ENCODE measurements at regions not wholly inside any gene's neighbourhood (a gene's known extent, or its start where the extent isn't known, plus 50 kb on each side); places are given as distances from the start of the nearest gene placed in this dataset.

GRCh38 chr2:196504788-196505187 is 134.7 kb upstream of the CCDC150 start:
- no peak overlapping the region for H3K27ac ChIP-seq
- TF ChIP-seq CTCF (conservative IDR thresholded peaks at IDR 0.05): no peak

DNA sequence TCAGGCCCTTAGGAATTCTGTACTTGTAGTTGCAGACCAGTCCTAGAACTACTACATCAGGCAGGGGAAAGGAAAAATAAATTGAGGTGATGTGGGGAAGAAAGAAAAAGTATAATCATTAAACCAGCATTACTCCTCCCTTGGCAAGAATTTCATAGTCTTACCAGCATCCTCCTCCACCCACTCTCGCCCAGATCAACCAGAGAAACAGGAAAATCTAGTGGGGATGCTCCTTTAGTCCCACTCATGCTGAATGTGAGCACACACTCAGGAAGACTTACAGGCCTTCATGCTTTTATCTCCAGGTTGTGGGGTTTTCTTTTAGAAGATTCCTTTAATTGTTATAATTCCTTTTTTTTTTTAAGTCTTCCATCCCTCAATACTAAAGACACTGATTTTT is 129.3 kb upstream of the CCDC150 start:
- no peak for TF ChIP-seq CTCF (conservative IDR thresholded peaks at IDR 0.05)
- H3K27ac ChIP-seq: no peak overlapping the region

GRCh38 chr2:196511258-196512168 is 128.0 kb upstream of the CCDC150 start:
- TF ChIP-seq CTCF (conservative IDR thresholded peaks at IDR 0.05): no peak
- no peak overlapping the region for H3K27ac ChIP-seq

DNA sequence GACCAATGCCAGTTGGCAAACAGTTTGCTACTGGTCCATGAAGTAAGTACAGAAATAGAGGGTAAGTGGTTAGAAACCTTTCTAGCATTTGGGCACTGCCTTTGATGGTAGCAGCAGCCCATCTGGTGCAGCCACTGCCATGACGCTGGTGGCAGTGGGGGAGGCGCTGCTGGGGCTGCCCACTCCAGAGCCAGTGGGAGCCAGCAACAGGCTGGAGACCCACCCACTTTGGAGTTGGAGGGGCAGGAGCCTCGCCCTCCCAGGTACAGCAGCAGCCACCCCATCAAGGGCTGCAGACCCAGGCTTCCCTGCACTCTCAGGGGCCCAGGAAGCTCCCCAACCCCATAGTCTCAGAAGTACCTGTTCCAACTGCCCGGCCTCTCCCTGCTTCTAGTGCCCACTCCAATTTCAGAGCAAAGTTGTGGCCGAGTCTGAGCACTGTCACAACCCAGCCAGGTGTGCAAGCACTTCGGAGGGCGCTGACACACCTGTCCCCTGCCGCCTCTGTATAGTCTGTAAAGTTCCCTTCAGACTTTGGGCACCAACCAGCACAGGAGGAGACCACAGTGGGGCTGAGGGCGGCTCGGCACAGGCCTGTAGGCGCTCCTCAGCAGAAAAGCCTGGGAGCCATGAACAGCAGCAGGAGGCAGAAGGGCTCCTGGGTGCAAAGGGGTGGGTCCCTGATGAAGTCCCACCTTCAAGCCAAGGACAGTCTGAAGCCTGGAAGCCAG is 125.6 kb upstream of the CCDC150 start:
- no peak for TF ChIP-seq CTCF (conservative IDR thresholded peaks at IDR 0.05)
- no peak overlapping the region for H3K27ac ChIP-seq

GRCh38 chr2:196514641-196515040 is 124.9 kb upstream of the CCDC150 start:
- TF ChIP-seq CTCF (conservative IDR thresholded peaks at IDR 0.05): no peak
- no peak overlapping the region for H3K27ac ChIP-seq

GRCh38 chr2:196515051-196515450 is 124.5 kb upstream of the CCDC150 start:
- no peak for TF ChIP-seq CTCF (conservative IDR thresholded peaks at IDR 0.05)
- no peak overlapping the region for H3K27ac ChIP-seq

DNA sequence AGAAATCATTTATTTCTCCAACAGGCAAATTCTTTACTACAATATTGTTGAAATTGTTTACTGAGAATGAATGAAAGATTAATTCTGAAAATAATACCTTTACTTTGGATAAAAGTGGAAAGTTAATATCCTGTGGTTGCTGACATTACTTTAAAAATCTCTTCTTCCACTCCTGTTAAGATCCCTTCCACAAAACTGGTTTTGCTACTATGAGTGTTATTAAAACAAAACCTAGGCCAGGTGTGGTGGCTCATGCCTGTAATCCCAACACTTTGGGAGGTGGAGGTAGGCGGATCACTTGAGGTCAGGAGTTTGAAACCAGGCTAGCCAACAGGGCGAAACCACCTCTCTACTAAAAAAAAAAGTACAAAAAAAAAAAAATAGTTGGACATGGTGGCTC is 123.9 kb upstream of the CCDC150 start:
- no peak overlapping the region for H3K27ac ChIP-seq
- no peak for TF ChIP-seq CTCF (conservative IDR thresholded peaks at IDR 0.05)

Data from VCaP (cell line).